Panc1 (cell line): ENCODE measurements at regions not wholly inside any gene's neighbourhood (a gene's known extent, or its start where the extent isn't known, plus 50 kb on each side); places are given as distances from the start of the nearest gene placed in this dataset.

ENCODE experiments used
- ATAC-seq: fragments of 200-7000 bp; cut with Tn5 transposase; 2 replicates; pipeline ENCODE4 v1.9.1; 2020; ENCODE audit warnings: mild to moderate bottlenecking, moderate library complexity
- BruUV-seq: library from RNA; stranded (reverse); fragments of 400-500 nt; replicated peaks from 2 replicates; lab custom pipeline; 2021; lab: Mats Ljungman, UMichigan
- CTCF ChIA-PET: fragments of 300-600 bp; sonication (Branson Sonifier 250); formaldehyde crosslinking; loops from one replicate; lab custom pipeline; 2022; ENCODE audit warnings: antibody characterized with exemption; lab: Charles Lee
- POLR2A ChIA-PET: fragments of 300-600 bp; sonication (Branson Sonifier 250); formaldehyde crosslinking; loops from one replicate; lab custom pipeline; 2022; ENCODE audit warnings: antibody characterized with exemption; lab: Charles Lee
- DNase-seq: peaks from one replicate; pipeline ENCODE4 v3.0.0-alpha.2; 2010; ENCODE audit warnings: low read depth, low spot score
- H3K27ac ChIP-seq: 2 replicates; pipeline ENCODE4 v1.5.1; 2011; ENCODE audit warnings: mild to moderate bottlenecking, low read length, inconsistent platforms
- H3K27me3 ChIP-seq: fragments of 200-500 bp; sonication (Bioruptor generic); 2 replicates; pipeline ENCODE4 v1.6.0; 2014; ENCODE audit warnings: low read length, inconsistent platforms; ENCODE audit not compliant: control insufficient read depth, insufficient read depth
- H3K36me3 ChIP-seq: fragments of 200-500 bp; sonication (Bioruptor generic); 2 replicates; pipeline ENCODE4 v1.5.1; 2014; ENCODE audit warnings: inconsistent platforms, mild to moderate bottlenecking, low read length, moderate library complexity; ENCODE audit not compliant: control insufficient read depth, insufficient read depth
- H3K4me1 ChIP-seq: 2 replicates; pipeline ENCODE4 v1.5.1; 2011; ENCODE audit warnings: inconsistent platforms, mild to moderate bottlenecking, low read length, moderate library complexity; ENCODE audit not compliant: control insufficient read depth, insufficient read depth
- H3K4me3 ChIP-seq, 2 experiments: 2 replicates each; pipeline ENCODE4 v1.5.1; 2011 to 2012; ENCODE audit warnings: low read depth in 2 of 2, low read length in 2 of 2, mild to moderate bottlenecking in 2 of 2, inconsistent platforms in 1 of 2, moderate library complexity in 1 of 2
- H3K9me3 ChIP-seq: fragments of 200-500 bp; sonication (Bioruptor generic); 2 replicates; pipeline ENCODE4 v1.5.1; 2014; ENCODE audit warnings: low read depth, mild to moderate bottlenecking, inconsistent platforms, low read length, moderate library complexity; ENCODE audit not compliant: control insufficient read depth, insufficient read depth
- POLR2AphosphoS5 ChIP-seq: IDR thresholded peaks from 2 replicates; pipeline ENCODE4 v1.6.1; 2012; ENCODE audit warnings: mild to moderate bottlenecking, low read depth, low read length, moderate library complexity
- REST ChIP-seq, 2 experiments: IDR thresholded peaks; 2 replicates each; pipeline ENCODE4 v1.6.1; 2011 to 2012; ENCODE audit warnings: low read depth in 2 of 2, control low read depth in 1 of 2, low read length in 1 of 2, mild to moderate bottlenecking in 1 of 2, moderate library complexity in 1 of 2; ENCODE audit not compliant: insufficient read depth in 1 of 2
- SIN3A ChIP-seq: IDR thresholded peaks from 2 replicates; pipeline ENCODE4 v1.6.1; 2012; ENCODE audit warnings: low read depth, mild to moderate bottlenecking, low read length, moderate library complexity, borderline replicate concordance; ENCODE audit not compliant: insufficient read depth
- TCF7L2 ChIP-seq: IDR thresholded peaks from 2 replicates; pipeline ENCODE4 v1.6.1; 2011; ENCODE audit warnings: mild to moderate bottlenecking, low read depth, low read length, inconsistent platforms
- in situ Hi-C: cut with HindIII; loops from 2 replicates; pipeline ENCODE4 v1.10.0; 2016; ENCODE audit warnings: low sequenced_read_pairs, low pct_unique_long_range_greater_than_20kb
- intact Hi-C: fragments of 100-400 bp; cut with micrococcal nuclease; formaldehyde crosslinking; loops from one replicate; pipeline ENCODE4 v1.10.0; 2022; ENCODE audit not compliant: unreplicated experiment
- TF ChIP-seq, protein P1 (sequence below): fragments of 450-650 bp; IDR thresholded peaks from 2 replicates; pipeline ENCODE4 v1.5.1; 2017; ENCODE audit warnings: mild to moderate bottlenecking

GRCh38 chr11:88061111-88061510 lies 114.1 kb downstream of the RAB38 start:
- CTCF ChIA-PET = no interaction called here
- H3K27me3 ChIP-seq = peaks cover 2% of the 10 kb centered on the region; the same call in 1 of the 2 replicates
- intact Hi-C loops = no loop called here
- ATAC-seq (no peak), DNase-seq (no peak)
- H3K4me1 ChIP-seq = no peaks in the 10 kb centered on the region
- no peaks in the 10 kb centered on the region for H3K9me3 ChIP-seq
- TF ChIP-seq SIN3A (no peak), POLR2AphosphoS5 (no peak), REST (IDR thresholded peaks at IDR 0.05; ENCODE audit: insufficient read depth in 1 of 2, low read depth in 2 of 2, low read length in 1 of 2) (no peak), TCF7L2 (no peak)
- TF ChIP-seq, protein P1, sequence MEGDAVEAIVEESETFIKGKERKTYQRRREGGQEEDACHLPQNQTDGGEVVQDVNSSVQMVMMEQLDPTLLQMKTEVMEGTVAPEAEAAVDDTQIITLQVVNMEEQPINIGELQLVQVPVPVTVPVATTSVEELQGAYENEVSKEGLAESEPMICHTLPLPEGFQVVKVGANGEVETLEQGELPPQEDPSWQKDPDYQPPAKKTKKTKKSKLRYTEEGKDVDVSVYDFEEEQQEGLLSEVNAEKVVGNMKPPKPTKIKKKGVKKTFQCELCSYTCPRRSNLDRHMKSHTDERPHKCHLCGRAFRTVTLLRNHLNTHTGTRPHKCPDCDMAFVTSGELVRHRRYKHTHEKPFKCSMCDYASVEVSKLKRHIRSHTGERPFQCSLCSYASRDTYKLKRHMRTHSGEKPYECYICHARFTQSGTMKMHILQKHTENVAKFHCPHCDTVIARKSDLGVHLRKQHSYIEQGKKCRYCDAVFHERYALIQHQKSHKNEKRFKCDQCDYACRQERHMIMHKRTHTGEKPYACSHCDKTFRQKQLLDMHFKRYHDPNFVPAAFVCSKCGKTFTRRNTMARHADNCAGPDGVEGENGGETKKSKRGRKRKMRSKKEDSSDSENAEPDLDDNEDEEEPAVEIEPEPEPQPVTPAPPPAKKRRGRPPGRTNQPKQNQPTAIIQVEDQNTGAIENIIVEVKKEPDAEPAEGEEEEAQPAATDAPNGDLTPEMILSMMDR = no peak
- H3K36me3 ChIP-seq = no peaks in the 10 kb centered on the region
- in situ Hi-C loops = no loop called here
- H3K27ac ChIP-seq = no peak overlapping the region
- POLR2A ChIA-PET = no interaction called here
- BruUV-seq = no TSS peak
- no peak overlapping the region for H3K4me3 ChIP-seq

DNA sequence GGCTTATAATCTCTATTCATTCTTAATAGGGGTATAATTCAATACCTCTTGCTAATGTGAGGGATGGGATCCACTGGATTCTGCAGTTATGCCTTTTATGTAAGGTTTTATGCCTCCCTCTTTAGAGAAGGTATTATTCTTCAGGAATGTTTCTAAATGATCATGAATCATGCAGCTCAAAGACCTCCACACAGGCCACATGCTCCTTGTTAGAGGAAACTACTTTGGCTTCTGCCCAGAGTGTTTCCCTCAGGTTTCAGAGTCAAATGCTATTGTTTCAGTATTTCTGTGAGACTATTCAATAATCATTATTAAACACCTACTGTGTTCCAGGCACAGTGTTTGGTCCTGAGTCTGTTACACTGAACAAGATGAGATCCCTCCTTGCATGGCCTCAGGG lies 115.9 kb downstream of the RAB38 start:
- ChIA-PET POLR2A (no interaction called here), CTCF (no interaction called here)
- intact Hi-C loops (no loop called here), in situ Hi-C loops (no loop called here)
- Histone ChIP-seq H3K27ac (no peak overlapping the region), H3K9me3 (no peaks in the 10 kb centered on the region), H3K4me1 (no peaks in the 10 kb centered on the region), H3K27me3 (peaks cover 2% of the 10 kb centered on the region; the same call in 1 of the 2 replicates), H3K36me3 (no peaks in the 10 kb centered on the region), H3K4me3 (no peak overlapping the region)
- TF ChIP-seq POLR2AphosphoS5 = no peak
- no peak for TF ChIP-seq SIN3A
- no peak for TF ChIP-seq REST (IDR thresholded peaks at IDR 0.05; ENCODE audit: insufficient read depth in 1 of 2, low read depth in 2 of 2, low read length in 1 of 2)
- TF ChIP-seq, protein P1 = no peak
- TF ChIP-seq TCF7L2 = no peak
- BruUV-seq = no TSS peak
- no peak for DNase-seq
- ATAC-seq = no peak
